Sigmoid colon (tissue), 6 donors: ENCODE measurements at regions not wholly inside any gene's neighbourhood (a gene's known extent, or its start where the extent isn't known, plus 50 kb on each side); places are given as distances from the start of the nearest gene placed in this dataset.

ENCODE experiments used
- DNase-seq: peaks from one replicate; pipeline ENCODE4 v3.0.0-alpha.2; 2019
- H3K27ac ChIP-seq, 4 donors: fragments of 200-600 bp; sonication (generic); one replicate each; pipeline ENCODE4 v1.5.1; 2016 to 2019; ENCODE audit warnings: mild to moderate bottlenecking in 1 of 4
- H3K27me3 ChIP-seq, 3 donors: fragments of 200-600 bp; sonication (generic); one replicate each; pipeline ENCODE4 v1.5.1; 2019; ENCODE audit warnings: mild to moderate bottlenecking in 1 of 3
- H3K36me3 ChIP-seq, 4 donors: fragments of 200-600 bp; sonication (generic); one replicate each; pipeline ENCODE4 v1.5.1; 2016 to 2019
- H3K4me1 ChIP-seq, 4 donors: fragments of 200-600 bp; sonication (generic); one replicate each; pipeline ENCODE4 v1.5.1; 2017 to 2019
- H3K4me3 ChIP-seq, 4 donors: fragments of 200-600 bp; sonication (generic); one replicate each; pipeline ENCODE4 v1.5.1; 2017 to 2019; ENCODE audit warnings: mild to moderate bottlenecking in 2 of 4, moderate library complexity in 1 of 4
- H3K9me3 ChIP-seq, 4 donors: fragments of 200-600 bp in 3 of 4; sonication (generic) in 3 of 4; one replicate each; pipeline versions ENCODE4 v1.5.1 to v1.6.1; 2013 to 2019
- CTCF ChIP-seq, 4 experiments: fragments of 450-650 bp in 3 of 4; fragments of 200-600 bp in 1 of 4; IDR thresholded peaks; one replicate each; pipeline ENCODE4 v1.5.1; 2016 to 2019; ENCODE audit warnings: antibody characterized with exemption in 4 of 4, mild to moderate bottlenecking in 3 of 4, moderate library complexity in 2 of 4
- EP300 ChIP-seq, 4 donors: sonication (generic); formaldehyde crosslinking; IDR thresholded peaks; one replicate each; pipeline ENCODE4 v1.6.1; 2017; ENCODE audit warnings: antibody characterized with exemption in 4 of 4
- POLR2A ChIP-seq, 2 donors: fragments of 450-650 bp; IDR thresholded peaks; one replicate each; pipeline ENCODE4 v1.6.1; 2016; ENCODE audit warnings: antibody characterized with exemption in 2 of 2, mild to moderate bottlenecking in 2 of 2, moderate library complexity in 2 of 2
- POLR2AphosphoS5 ChIP-seq, 4 donors: sonication (generic); formaldehyde crosslinking; IDR thresholded peaks; one replicate each; pipeline ENCODE4 v1.6.1; 2017; ENCODE audit warnings: antibody characterized with exemption in 4 of 4
- WGBS, 2 donors: extraction: QIAGEN DNeasy Blood & Tissue Kit; methylation state at CpG; one replicate each; pipeline ENCODE4 v1.1.7; 2013; 5-methylcytosine and 5-hydroxymethylcytosine counted together
- intact Hi-C: fragments of 100-400 bp; cut with DNase I; formaldehyde crosslinking; loops from one replicate; pipeline ENCODE4 v1.15.1; 2023
- donor health status: healthy with polysubstance abuse.
- donor health status: healthy.

- TF ChIP-seq CTCF (IDR thresholded peaks at IDR 0.05) (no peak), EP300 (IDR thresholded peaks at IDR 0.05) (no peak), POLR2AphosphoS5 (IDR thresholded peaks at IDR 0.05) (no peak), POLR2A (IDR thresholded peaks at IDR 0.05) (no peak)
- Histone ChIP-seq H3K27me3 (no peaks in the 10 kb centered on the region), H3K27ac (no peak overlapping the region), H3K36me3 (no peaks in the 10 kb centered on the region), H3K4me3 (no peak overlapping the region), H3K9me3 (peaks cover 0 to 3% (median 0%) of the 10 kb centered on the region in 4 donors), H3K4me1 (no peaks in the 10 kb centered on the region)
- 17 to 42% methylated on average over 10 of the region's 10 CpGs for WGBS, 2 donors
- intact Hi-C loops: no loop called here
- DNase-seq: no peak
Measured at GRCh38 chr21:36589352-36589971, 109.5 kb upstream of the SIM2 start.

GRCh38 chr21:36591326-36591970 lies 107.5 kb upstream of the SIM2 start:
- no peak for DNase-seq
- Histone ChIP-seq H3K27me3 (no peaks in the 10 kb centered on the region), H3K27ac (no peak overlapping the region), H3K36me3 (no peaks in the 10 kb centered on the region), H3K4me3 (no peak overlapping the region), H3K4me1 (no peaks in the 10 kb centered on the region), H3K9me3 (no peaks in the 10 kb centered on the region)
- TF ChIP-seq CTCF (IDR thresholded peaks at IDR 0.05) (no peak), POLR2A (IDR thresholded peaks at IDR 0.05) (no peak), POLR2AphosphoS5 (IDR thresholded peaks at IDR 0.05) (no peak), EP300 (IDR thresholded peaks at IDR 0.05) (no peak)
- intact Hi-C loops: no loop called here
- 66 to 80% methylated on average over 16 of the region's 16 CpGs for whole genome bisulfite sequencing, 2 donors

- WGBS, 2 donors: 43 to 71% methylated on average over 2 of the region's 2 CpGs
- intact Hi-C loops: no loop called here
- H3K27ac ChIP-seq: no peak overlapping the region
- H3K4me1 ChIP-seq: no peaks in the 10 kb centered on the region
- TF ChIP-seq POLR2AphosphoS5 (IDR thresholded peaks at IDR 0.05): no peak
- no peak for TF ChIP-seq POLR2A (IDR thresholded peaks at IDR 0.05)
- H3K36me3 ChIP-seq: no peaks in the 10 kb centered on the region
- H3K4me3 ChIP-seq: no peak overlapping the region
- no peak for DNase-seq
- H3K9me3 ChIP-seq: peaks cover 0 to 5% (median 1%) of the 10 kb centered on the region in 4 donors
- H3K27me3 ChIP-seq: peaks cover 0 to 13% (median 0%) of the 10 kb centered on the region in 3 donors
Measured at GRCh38 chr21:36596174-36596573, 102.7 kb upstream of the SIM2 start.

- no peak for DNase-seq
- intact Hi-C loops: no loop called here
- no peak overlapping the region for H3K4me3 ChIP-seq
- no peaks in the 10 kb centered on the region for H3K4me1 ChIP-seq
- H3K27me3 ChIP-seq: peaks cover 0 to 26% (median 0%) of the 10 kb centered on the region in 3 donors
- peaks cover 0 to 5% (median 1%) of the 10 kb centered on the region in 4 donors for H3K9me3 ChIP-seq
- TF ChIP-seq CTCF (IDR thresholded peaks at IDR 0.05) (no peak), POLR2AphosphoS5 (IDR thresholded peaks at IDR 0.05) (no peak), EP300 (IDR thresholded peaks at IDR 0.05) (no peak), POLR2A (IDR thresholded peaks at IDR 0.05) (no peak)
- H3K36me3 ChIP-seq: no peaks in the 10 kb centered on the region
- 40 to 64% methylated on average over 3 of the region's 3 CpGs for WGBS, 2 donors
- no peak overlapping the region for H3K27ac ChIP-seq
Measured at GRCh38 chr21:36601362-36601761, 97.6 kb upstream of the SIM2 start.

GRCh38 chr21:36602735-36603134 lies 96.2 kb upstream of the SIM2 start:
- Histone ChIP-seq H3K27me3 (peaks cover 0 to 31% (median 0%) of the 10 kb centered on the region in 3 donors), H3K36me3 (no peaks in the 10 kb centered on the region), H3K27ac (no peak overlapping the region), H3K4me3 (no peak overlapping the region), H3K4me1 (no peaks in the 10 kb centered on the region), H3K9me3 (peaks cover 0 to 5% (median 1%) of the 10 kb centered on the region in 4 donors)
- intact Hi-C loops: no loop called here
- no peak for DNase-seq
- WGBS, 2 donors: 61 to 74% methylated on average over 8 of the region's 8 CpGs
- TF ChIP-seq CTCF (IDR thresholded peaks at IDR 0.05) (no peak), POLR2AphosphoS5 (IDR thresholded peaks at IDR 0.05) (no peak), EP300 (IDR thresholded peaks at IDR 0.05) (no peak), POLR2A (IDR thresholded peaks at IDR 0.05) (no peak)
